Astrocyte (in vitro differentiated cells and primary cell): ENCODE measurements at regions not wholly inside any gene's neighbourhood (a gene's known extent, or its start where the extent isn't known, plus 50 kb on each side); places are given as distances from the start of the nearest gene placed in this dataset.

Experiments
- DNase-seq: peaks from one replicate; pipeline ENCODE4 v3.0.0-alpha.2; 2010; ENCODE audit warnings: low read depth
- FAIRE-seq: peaks from 2 replicates; lab custom pipeline; 2011; peaks lifted over from hg19 to GRCh38; lab: Jason Lieb, UNC
- H2AFZ ChIP-seq: 2 replicates; pipeline ENCODE4 v1.6.0; 2012; ENCODE audit warnings: low read depth, low read length, inconsistent platforms
- H3K27ac ChIP-seq: 2 replicates; pipeline ENCODE4 v1.5.1; 2011; ENCODE audit warnings: low read depth, low read length, inconsistent platforms
- H3K27me3 ChIP-seq: 2 replicates; pipeline ENCODE4 v1.6.0; 2011; ENCODE audit warnings: low read length, inconsistent platforms; ENCODE audit not compliant: insufficient read depth
- H3K36me3 ChIP-seq: 2 replicates; pipeline ENCODE4 v1.5.1; 2011; ENCODE audit warnings: low read length, inconsistent platforms; ENCODE audit not compliant: insufficient read depth
- H3K4me1 ChIP-seq: 2 replicates; pipeline ENCODE4 v1.5.1; 2011; ENCODE audit warnings: low read length, inconsistent platforms; ENCODE audit not compliant: insufficient read depth
- H3K4me2 ChIP-seq: 2 replicates; pipeline ENCODE4 v1.6.0; 2012; ENCODE audit warnings: low read length, inconsistent platforms
- H3K4me3 ChIP-seq: 2 replicates; pipeline ENCODE4 v1.5.1; 2011; ENCODE audit warnings: low read depth, mild to moderate bottlenecking, low read length, inconsistent platforms; ENCODE audit not compliant: insufficient read depth
- H3K79me2 ChIP-seq: 2 replicates; pipeline ENCODE4 v1.6.0; 2012; ENCODE audit warnings: mild to moderate bottlenecking, low read length, inconsistent platforms; ENCODE audit not compliant: insufficient read depth
- H3K9ac ChIP-seq: 2 replicates; pipeline ENCODE4 v1.6.0; 2012; ENCODE audit warnings: mild to moderate bottlenecking, low read length, inconsistent platforms
- H3K9me3 ChIP-seq: 2 replicates; pipeline ENCODE4 v1.5.1; 2012; ENCODE audit warnings: low read depth, mild to moderate bottlenecking, low read length, inconsistent platforms; ENCODE audit not compliant: insufficient read depth
- H4K20me1 ChIP-seq: 2 replicates; pipeline ENCODE4 v1.6.0; 2012; ENCODE audit warnings: low read length, inconsistent platforms; ENCODE audit not compliant: insufficient read depth
- H3K27ac Mint-ChIP-seq: one replicate; pipeline ENCODE4 v1.8.0; 2021; ENCODE audit warnings: mild to moderate bottlenecking, mixed read lengths; ENCODE audit not compliant: unreplicated experiment
- H3K27me3 Mint-ChIP-seq: one replicate; pipeline ENCODE4 v1.8.0; 2021; ENCODE audit warnings: low read depth, mixed read lengths; ENCODE audit not compliant: unreplicated experiment
- H3K36me3 Mint-ChIP-seq: one replicate; pipeline ENCODE4 v1.8.0; 2021; ENCODE audit warnings: low read depth, mixed read lengths; ENCODE audit not compliant: unreplicated experiment
- H3K4me1 Mint-ChIP-seq: one replicate; pipeline ENCODE4 v1.8.0; 2021; ENCODE audit warnings: low read depth, mixed read lengths; ENCODE audit not compliant: unreplicated experiment
- H3K4me3 Mint-ChIP-seq: one replicate; pipeline ENCODE4 v1.8.0; 2021; ENCODE audit warnings: mild to moderate bottlenecking, moderate library complexity, mixed read lengths; ENCODE audit not compliant: unreplicated experiment
- H3K9me3 Mint-ChIP-seq: one replicate; pipeline ENCODE4 v1.8.0; 2021; ENCODE audit warnings: mild to moderate bottlenecking, mixed read lengths; ENCODE audit not compliant: unreplicated experiment
- CTCF ChIP-seq: IDR thresholded peaks from 2 replicates; pipeline ENCODE4 v1.5.1; 2011; ENCODE audit warnings: low read depth, mild to moderate bottlenecking, inconsistent platforms, low read length, moderate library complexity; ENCODE audit not compliant: insufficient read depth
- EZH2 ChIP-seq: IDR thresholded peaks from 2 replicates; pipeline ENCODE4 v1.6.1; 2012; ENCODE audit warnings: mild to moderate bottlenecking, low read length, inconsistent platforms; ENCODE audit not compliant: insufficient read depth

- Mint-ChIP-seq H3K27ac (no peak overlapping the region), H3K9me3 (no peaks in the 10 kb centered on the region), H3K4me1 (peaks cover 2% of the 10 kb centered on the region), H3K27me3 (no peaks in the 10 kb centered on the region), H3K36me3 (no peaks in the 10 kb centered on the region), H3K4me3 (no peak overlapping the region)
- H3K9me3 ChIP-seq, result no peaks in the 10 kb centered on the region
- H2AFZ ChIP-seq, result no peak overlapping the region
- H3K36me3 ChIP-seq, result no peaks in the 10 kb centered on the region
- H3K4me3 ChIP-seq, result no peak overlapping the region
- no peak for TF ChIP-seq EZH2
- no peak for TF ChIP-seq CTCF
- FAIRE-seq, result no peak
- H4K20me1 ChIP-seq, result no peaks in the 10 kb centered on the region
- no peak overlapping the region for H3K27ac ChIP-seq
- no peaks in the 10 kb centered on the region for H3K4me1 ChIP-seq
- H3K9ac ChIP-seq, result no peak overlapping the region
- no peaks in the 10 kb centered on the region for H3K79me2 ChIP-seq
- H3K4me2 ChIP-seq, result no peak overlapping the region
- DNase-seq, result no peak
- no peaks in the 10 kb centered on the region for H3K27me3 ChIP-seq
Observed at GRCh38 chr3:167909952-167910351, 174.4 kb downstream of the SERPINI1 start.

GRCh38 chr3:167909504-167909896 is 174.0 kb downstream of the SERPINI1 start:
- Mint-ChIP-seq H3K27me3 (no peaks in the 10 kb centered on the region), H3K4me3 (no peak overlapping the region), H3K9me3 (no peaks in the 10 kb centered on the region), H3K36me3 (no peaks in the 10 kb centered on the region), H3K27ac (no peak overlapping the region), H3K4me1 (peaks cover 2% of the 10 kb centered on the region)
- H3K36me3 ChIP-seq, result no peaks in the 10 kb centered on the region
- no peaks in the 10 kb centered on the region for H3K27me3 ChIP-seq
- no peak for DNase-seq
- no peaks in the 10 kb centered on the region for H4K20me1 ChIP-seq
- H2AFZ ChIP-seq, result no peak overlapping the region
- H3K4me1 ChIP-seq, result no peaks in the 10 kb centered on the region
- H3K9ac ChIP-seq, result no peak overlapping the region
- H3K4me2 ChIP-seq, result no peak overlapping the region
- no peak for TF ChIP-seq EZH2
- no peak for TF ChIP-seq CTCF
- no peak overlapping the region for H3K27ac ChIP-seq
- H3K79me2 ChIP-seq, result no peaks in the 10 kb centered on the region
- H3K4me3 ChIP-seq, result no peak overlapping the region
- no peak for FAIRE-seq
- no peaks in the 10 kb centered on the region for H3K9me3 ChIP-seq

- Histone ChIP-seq H3K27ac (no peak overlapping the region), H3K9me3 (no peaks in the 10 kb centered on the region), H3K4me2 (no peak overlapping the region), H3K36me3 (no peaks in the 10 kb centered on the region), H3K27me3 (no peaks in the 10 kb centered on the region), H3K9ac (no peak overlapping the region), H3K79me2 (no peaks in the 10 kb centered on the region), H3K4me1 (no peaks in the 10 kb centered on the region), H2AFZ (no peak overlapping the region), H4K20me1 (no peaks in the 10 kb centered on the region), H3K4me3 (no peak overlapping the region)
- DNase-seq (no peak), FAIRE-seq (no peak)
- H3K27me3 Mint-ChIP-seq, result no peaks in the 10 kb centered on the region
- TF ChIP-seq CTCF (no peak), EZH2 (no peak)
- H3K4me3 Mint-ChIP-seq, result no peak overlapping the region
- no peak overlapping the region for H3K27ac Mint-ChIP-seq
- no peaks in the 10 kb centered on the region for H3K36me3 Mint-ChIP-seq
- H3K4me1 Mint-ChIP-seq, result peaks cover 2% of the 10 kb centered on the region
- H3K9me3 Mint-ChIP-seq, result no peaks in the 10 kb centered on the region
Observed at GRCh38 chr3:167908746-167909503, 173.4 kb downstream of the SERPINI1 start.
